Duodenal mucosa (tissue), 2 donors: ENCODE measurements at regions not wholly inside any gene's neighbourhood (a gene's known extent, or its start where the extent isn't known, plus 50 kb on each side); places are given as distances from the start of the nearest gene placed in this dataset.
"Not testable (repeated sequence)": the region's sequence is repeated elsewhere in the genome, so short reads cannot be mapped to it uniquely, and the experiment has no call there.

ENCODE experiments used
- H3K27ac ChIP-seq: one replicate; pipeline ENCODE4 v1.7.0; 2013; ENCODE audit warnings: low read depth, low read length
- H3K27me3 ChIP-seq, 2 donors: one replicate each; pipeline ENCODE4 v1.7.0; 2013; ENCODE audit warnings: low read length in 2 of 2, control low read depth in 1 of 2; ENCODE audit not compliant: insufficient read depth in 2 of 2, control insufficient read depth in 1 of 2
- H3K36me3 ChIP-seq, 2 donors: one replicate each; pipeline ENCODE4 v1.7.0; 2013; ENCODE audit warnings: low read length in 2 of 2, control low read depth in 1 of 2; ENCODE audit not compliant: insufficient read depth in 2 of 2, control insufficient read depth in 1 of 2
- H3K4me1 ChIP-seq, 2 donors: one replicate each; pipeline ENCODE4 v1.7.0; 2013; ENCODE audit warnings: low read length in 2 of 2, control low read depth in 1 of 2; ENCODE audit not compliant: insufficient read depth in 2 of 2, control insufficient read depth in 1 of 2
- H3K4me3 ChIP-seq, 2 donors: one replicate each; pipeline ENCODE4 v1.7.0; 2013; ENCODE audit warnings: low read length in 2 of 2, low read depth in 1 of 2
- H3K9ac ChIP-seq, 2 donors: one replicate each; pipeline ENCODE4 v1.7.0; 2013; ENCODE audit warnings: low read length in 2 of 2, low read depth in 1 of 2
- H3K9me3 ChIP-seq, 2 donors: one replicate each; pipeline ENCODE4 v1.7.0; 2013; ENCODE audit warnings: low read length in 2 of 2, control low read depth in 1 of 2; ENCODE audit not compliant: control insufficient read depth in 1 of 2

DNA sequence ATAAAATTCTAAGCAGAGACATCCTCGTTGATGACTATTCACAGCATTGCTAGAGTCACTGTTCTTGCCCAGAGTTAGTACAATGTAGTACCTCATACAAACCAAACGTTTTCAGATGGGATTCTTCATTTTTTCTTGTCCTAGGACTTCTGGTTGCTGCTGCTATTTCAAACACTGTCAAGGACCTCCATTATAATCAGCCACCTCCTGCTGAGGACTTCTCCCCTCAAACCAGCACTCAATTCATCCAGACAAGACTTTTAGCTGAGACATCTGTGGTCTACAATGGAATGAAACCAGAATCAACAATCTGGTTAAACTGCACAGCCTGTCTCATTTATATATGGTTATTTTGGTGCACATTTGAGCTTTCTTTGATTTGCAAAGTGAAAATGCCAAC lies 1008.8 kb downstream of the STPG2 start:
- H3K9ac ChIP-seq = no peak overlapping the region
- no peak overlapping the region for H3K4me3 ChIP-seq
- no peaks in the 10 kb centered on the region for H3K27me3 ChIP-seq

DNA sequence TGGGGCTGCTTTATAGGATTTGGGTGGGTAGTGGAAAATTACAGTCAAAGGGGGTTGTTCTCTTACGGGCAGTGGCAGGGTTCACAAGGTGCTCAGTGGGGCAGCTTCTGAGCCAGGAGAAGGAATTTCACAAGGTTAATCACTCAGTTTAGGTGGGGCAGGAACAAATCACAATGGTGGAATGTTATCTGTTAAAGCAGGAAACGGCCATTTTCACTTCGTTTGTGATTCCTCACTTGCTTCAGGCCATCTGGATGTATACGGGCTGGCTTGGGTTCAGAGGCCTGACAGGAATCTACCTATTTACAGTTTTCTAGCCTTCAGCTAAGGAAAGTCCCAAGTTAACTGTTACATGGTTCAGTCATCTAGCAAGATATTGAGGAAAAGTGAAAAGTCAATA lies 1003.5 kb downstream of the STPG2 start:
- H3K4me1 ChIP-seq = no peaks in the 10 kb centered on the region
- H3K27me3 ChIP-seq = no peaks in the 10 kb centered on the region
- H3K27ac ChIP-seq = no peak overlapping the region
- H3K36me3 ChIP-seq = no peaks in the 10 kb centered on the region
- no peak overlapping the region for H3K4me3 ChIP-seq
- no peaks in the 10 kb centered on the region for H3K9me3 ChIP-seq
- H3K9ac ChIP-seq = no peak overlapping the region

More for the DNA sequence above, 1008.8 kb downstream of the STPG2 start:
- H3K27ac ChIP-seq = no peak overlapping the region
- H3K36me3 ChIP-seq = no peaks in the 10 kb centered on the region
- H3K4me1 ChIP-seq = no peaks in the 10 kb centered on the region
- H3K9me3 ChIP-seq = no peaks in the 10 kb centered on the region

DNA sequence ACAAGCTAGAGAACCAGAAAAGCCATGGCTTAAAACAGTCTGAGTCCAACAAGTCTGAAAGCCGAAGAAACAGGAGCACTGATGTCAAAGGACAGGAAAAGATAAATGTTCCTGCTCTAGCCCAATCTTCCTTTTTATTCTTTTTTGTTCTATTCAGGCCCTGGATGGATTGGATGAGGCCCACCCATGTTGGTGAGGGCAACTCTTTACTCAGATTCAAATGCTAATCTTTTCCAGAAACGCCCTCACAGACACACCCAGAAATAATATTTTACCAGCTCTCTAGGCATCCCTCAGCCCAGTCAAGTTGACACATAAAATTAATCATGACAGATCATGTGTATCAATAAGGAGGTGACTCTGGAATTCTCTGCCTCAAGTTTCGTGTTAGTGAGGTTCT lies 1002.7 kb downstream of the STPG2 start:
- no peak overlapping the region for H3K4me3 ChIP-seq
- H3K9ac ChIP-seq = no peak overlapping the region
- no peak overlapping the region for H3K27ac ChIP-seq
- no peaks in the 10 kb centered on the region for H3K27me3 ChIP-seq
- no peaks in the 10 kb centered on the region for H3K9me3 ChIP-seq
- H3K36me3 ChIP-seq = no peaks in the 10 kb centered on the region
- no peaks in the 10 kb centered on the region for H3K4me1 ChIP-seq

- H3K4me3 ChIP-seq, H3K9me3 ChIP-seq, H3K27me3 ChIP-seq, H3K4me1 ChIP-seq, H3K36me3 ChIP-seq, H3K27ac ChIP-seq, H3K9ac ChIP-seq: not testable (repeated sequence)
Observed at GRCh38 chr4:97141332-97141731, 1001.9 kb downstream of the STPG2 start.

DNA sequence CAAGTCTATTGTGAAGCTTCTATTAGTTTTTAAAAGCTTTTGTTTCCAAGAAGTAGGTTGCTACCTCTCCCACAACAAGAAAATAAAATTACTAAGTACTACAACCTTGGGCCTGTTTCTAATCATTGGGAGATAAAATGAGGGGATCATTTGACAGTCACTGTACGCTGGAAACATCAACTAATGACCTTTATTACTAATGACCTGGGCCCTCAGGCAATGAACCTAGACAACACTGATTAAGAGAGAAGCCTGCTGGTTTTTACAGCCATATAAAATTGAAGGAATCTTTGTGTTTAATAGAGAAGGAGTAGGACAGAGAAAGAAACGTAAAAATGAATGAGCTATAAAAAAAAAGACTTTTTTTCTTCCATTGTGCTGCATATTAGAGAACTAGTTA lies 1000.9 kb downstream of the STPG2 start:
- Histone ChIP-seq H3K36me3 (no peaks in the 10 kb centered on the region), H3K9me3 (no peaks in the 10 kb centered on the region), H3K4me3 (no peak overlapping the region), H3K4me1 (no peaks in the 10 kb centered on the region), H3K9ac (no peak overlapping the region), H3K27ac (no peak overlapping the region), H3K27me3 (no peaks in the 10 kb centered on the region)

DNA sequence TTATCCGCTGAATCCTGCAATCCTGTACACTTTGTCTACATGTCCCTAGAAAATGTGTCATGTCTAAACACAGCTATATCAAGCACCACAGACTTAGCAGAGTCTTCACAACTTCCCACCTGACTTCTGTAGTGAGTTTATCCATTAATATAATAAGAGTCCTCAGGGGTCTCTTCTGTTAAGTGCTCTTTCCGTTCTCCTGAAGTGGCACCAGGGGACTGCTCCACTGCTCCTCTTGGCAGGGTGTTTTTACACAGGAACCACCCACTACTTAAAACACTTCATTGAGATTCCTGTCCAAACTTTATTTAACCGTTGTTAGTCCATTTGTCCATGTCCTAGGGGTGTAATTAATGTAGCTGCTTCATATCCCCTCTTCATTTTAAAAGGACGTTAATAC lies 1000.4 kb downstream of the STPG2 start:
- H3K4me3 ChIP-seq = no peak overlapping the region
- no peaks in the 10 kb centered on the region for H3K36me3 ChIP-seq
- no peak overlapping the region for H3K27ac ChIP-seq
- no peaks in the 10 kb centered on the region for H3K9me3 ChIP-seq
- no peak overlapping the region for H3K9ac ChIP-seq
- no peaks in the 10 kb centered on the region for H3K27me3 ChIP-seq
- H3K4me1 ChIP-seq = no peaks in the 10 kb centered on the region

DNA sequence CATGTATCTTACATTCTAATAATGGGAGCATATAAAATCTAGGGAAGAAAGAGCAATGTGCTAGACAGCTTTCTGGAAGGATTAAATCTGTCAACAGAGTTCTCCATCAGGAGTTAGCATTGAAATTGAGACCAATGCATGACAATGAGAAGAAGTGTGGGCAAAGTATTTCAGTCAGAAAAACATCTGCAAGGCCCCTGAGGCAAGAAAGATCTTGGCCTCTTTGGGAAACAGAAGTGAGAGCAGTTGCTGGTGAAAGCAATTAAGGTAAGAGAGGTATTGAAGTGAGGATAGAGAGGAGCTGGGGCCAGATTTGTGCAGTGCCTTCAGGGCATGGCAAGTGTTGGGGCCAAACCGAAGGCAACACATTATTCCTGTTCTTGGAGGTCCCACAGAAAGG lies 999.1 kb downstream of the STPG2 start:
- Histone ChIP-seq H3K4me1 (no peaks in the 10 kb centered on the region), H3K9me3 (no peaks in the 10 kb centered on the region), H3K27ac (no peak overlapping the region), H3K36me3 (no peaks in the 10 kb centered on the region), H3K9ac (no peak overlapping the region), H3K27me3 (no peaks in the 10 kb centered on the region), H3K4me3 (no peak overlapping the region)

DNA sequence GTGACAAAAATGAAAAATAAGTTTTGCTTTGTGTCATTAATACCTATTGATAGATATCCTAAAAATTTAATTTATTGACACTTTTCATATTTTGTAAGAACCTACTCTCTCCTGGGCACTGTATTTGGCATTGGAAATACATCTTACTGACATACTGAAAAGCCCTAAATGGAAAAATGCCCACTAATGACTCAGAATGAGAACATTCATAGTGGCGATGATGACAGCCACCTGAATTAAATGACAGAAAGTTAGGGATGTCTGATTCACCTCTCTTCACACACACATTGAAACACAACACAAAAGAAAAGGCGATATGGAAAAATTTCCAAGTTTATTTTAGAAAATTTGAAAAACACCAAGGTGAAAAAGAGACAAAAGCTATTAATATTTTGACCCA lies 992.3 kb downstream of the STPG2 start:
- H3K27ac ChIP-seq = no peak overlapping the region
- H3K27me3 ChIP-seq = no peaks in the 10 kb centered on the region
- no peak overlapping the region for H3K9ac ChIP-seq
- no peak overlapping the region for H3K4me3 ChIP-seq
- H3K4me1 ChIP-seq = no peaks in the 10 kb centered on the region
- no peaks in the 10 kb centered on the region for H3K9me3 ChIP-seq
- H3K36me3 ChIP-seq = no peaks in the 10 kb centered on the region

DNA sequence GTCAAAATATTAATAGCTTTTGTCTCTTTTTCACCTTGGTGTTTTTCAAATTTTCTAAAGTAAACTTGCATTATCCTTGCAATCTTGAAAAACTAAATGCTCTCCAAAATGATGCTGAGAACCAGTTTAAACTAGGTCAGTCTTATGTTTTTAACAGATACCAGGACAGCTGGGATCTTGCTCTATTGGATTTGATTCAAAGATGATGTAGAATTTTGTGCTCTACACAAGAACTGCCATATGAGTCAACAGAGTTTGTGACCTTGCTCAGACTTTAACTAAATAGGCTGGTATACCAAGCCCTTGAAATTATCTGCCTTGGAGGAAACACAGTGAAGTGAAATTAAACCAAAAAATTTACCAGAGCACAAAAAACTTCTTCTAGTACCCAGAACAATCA lies 991.1 kb downstream of the STPG2 start:
- Histone ChIP-seq H3K27ac (no peak overlapping the region), H3K4me1 (no peaks in the 10 kb centered on the region), H3K9me3 (no peaks in the 10 kb centered on the region), H3K36me3 (no peaks in the 10 kb centered on the region), H3K4me3 (no peak overlapping the region), H3K27me3 (no peaks in the 10 kb centered on the region), H3K9ac (no peak overlapping the region)

GRCh38 chr4:97153042-97153441 lies 990.2 kb downstream of the STPG2 start:
- Histone ChIP-seq H3K4me3 (no peak overlapping the region), H3K36me3 (no peaks in the 10 kb centered on the region), H3K9me3 (no peaks in the 10 kb centered on the region), H3K4me1 (no peaks in the 10 kb centered on the region), H3K9ac (no peak overlapping the region), H3K27ac (no peak overlapping the region), H3K27me3 (no peaks in the 10 kb centered on the region)

- Histone ChIP-seq H3K4me3 (no peak overlapping the region), H3K9me3 (no peaks in the 10 kb centered on the region), H3K9ac (no peak overlapping the region), H3K4me1 (no peaks in the 10 kb centered on the region), H3K27ac (no peak overlapping the region), H3K27me3 (no peaks in the 10 kb centered on the region), H3K36me3 (no peaks in the 10 kb centered on the region)
Observed at GRCh38 chr4:97159625-97160024, 983.7 kb downstream of the STPG2 start.
